Neural cell (in vitro differentiated cells): ENCODE measurements at regions not wholly inside any gene's neighbourhood (a gene's known extent, or its start where the extent isn't known, plus 50 kb on each side); places are given as distances from the start of the nearest gene placed in this dataset.

Experiments
- H2AFZ ChIP-seq: fragments of 200-600, 300-800 bp; sonication (generic), shearing (Covaris generic); 2 replicates; pipeline ENCODE4 v1.6.0; 2014; ENCODE audit warnings: low read depth, mild to moderate bottlenecking, antibody characterized with exemption, low read length, moderate library complexity
- H3F3A ChIP-seq: fragments of 200-600 bp; shearing (Covaris generic); 2 replicates; pipeline ENCODE4 v1.6.1; 2016; ENCODE audit warnings: mild to moderate bottlenecking, moderate library complexity, mixed read lengths, antibody characterized with exemption, low read length; ENCODE audit not compliant: insufficient read depth, poor library complexity, severe bottlenecking
- H3K27ac ChIP-seq: fragments of 200-600, 300-800 bp; sonication (generic), shearing (Covaris generic); 2 replicates; pipeline ENCODE4 v1.5.1; 2014; ENCODE audit warnings: mild to moderate bottlenecking, low read length, moderate library complexity
- H3K27me3 ChIP-seq: fragments of 300-800, 200-600 bp; sonication (generic), shearing (Covaris generic); 2 replicates; pipeline ENCODE4 v1.6.0; 2014; ENCODE audit warnings: mild to moderate bottlenecking, low read depth, low read length, moderate library complexity; ENCODE audit not compliant: insufficient read depth
- H3K36me3 ChIP-seq: fragments of 300-800, 200-600 bp; sonication (generic), shearing (Covaris generic); 2 replicates; pipeline ENCODE4 v1.5.1; 2014; ENCODE audit warnings: mild to moderate bottlenecking, antibody characterized with exemption, low read length, moderate library complexity; ENCODE audit not compliant: insufficient read depth
- H3K4me2 ChIP-seq: fragments of 300-800, 200-600 bp; sonication (generic), shearing (Covaris generic); 2 replicates; pipeline ENCODE4 v1.6.0; 2014; ENCODE audit warnings: mild to moderate bottlenecking, low read length
- H3K4me3 ChIP-seq: fragments of 300-800, 200-600 bp; sonication (generic), shearing (Covaris generic); 2 replicates; pipeline ENCODE4 v1.5.1; 2014; ENCODE audit warnings: mild to moderate bottlenecking, low read length, moderate library complexity
- H3K79me2 ChIP-seq: fragments of 200-600 bp; shearing (Covaris generic); replicated peaks from 2 replicates; pipeline ENCODE4 v1.6.0; 2014; ENCODE audit warnings: mild to moderate bottlenecking, low read length, moderate library complexity; ENCODE audit not compliant: insufficient read depth
- H3K9ac ChIP-seq: fragments of 300-800, 200-600 bp; sonication (generic), shearing (Covaris generic); 2 replicates; pipeline ENCODE4 v1.6.1; 2016; ENCODE audit warnings: mild to moderate bottlenecking, low read length, mixed read lengths
- H3K9me2 ChIP-seq: fragments of 200-600 bp; shearing (Covaris generic); 2 replicates; pipeline ENCODE4 v1.6.1; 2016; ENCODE audit warnings: mild to moderate bottlenecking, low read length, mixed read lengths; ENCODE audit not compliant: insufficient read depth
- H3K9me3 ChIP-seq: fragments of 200-600, 300-800 bp; sonication (generic), shearing (Covaris generic); 2 replicates; pipeline ENCODE4 v1.6.1; 2016; ENCODE audit warnings: mild to moderate bottlenecking, mixed run types, low read length, moderate library complexity, mixed read lengths
- H4K20me1 ChIP-seq: fragments of 200-600 bp; shearing (Covaris generic); 2 replicates; pipeline ENCODE4 v1.6.1; 2016; ENCODE audit warnings: mild to moderate bottlenecking, mixed run types; ENCODE audit not compliant: insufficient read depth
- EP300 ChIP-seq: fragments of 450-650 bp; conservative IDR thresholded peaks from 2 replicates; pipeline ENCODE4 v1.6.1; 2014; ENCODE audit warnings: antibody characterized with exemption, mild to moderate bottlenecking, moderate library complexity; ENCODE audit not compliant: poor library complexity, severe bottlenecking
- EZH2 ChIP-seq: fragments of 200-600, 300-800 bp; shearing (Covaris generic), sonication (generic); IDR thresholded peaks from 2 replicates; pipeline ENCODE4 v1.6.1; 2014; ENCODE audit warnings: antibody characterized with exemption, low read length, borderline replicate concordance, mild to moderate bottlenecking; ENCODE audit not compliant: insufficient read depth, poor library complexity, severe bottlenecking
- MXI1 ChIP-seq: fragments of 450-650 bp; conservative IDR thresholded peaks from 2 replicates; pipeline ENCODE4 v1.6.1; 2014; ENCODE audit warnings: antibody characterized with exemption, mild to moderate bottlenecking; ENCODE audit not compliant: poor library complexity, severe bottlenecking
- POLR2AphosphoS5 ChIP-seq: IDR thresholded peaks from 2 replicates; pipeline ENCODE4 v1.6.1; 2012
- RAD21 ChIP-seq: fragments of 450-650 bp; conservative IDR thresholded peaks from 2 replicates; pipeline ENCODE4 v1.6.1; 2014; ENCODE audit warnings: antibody characterized with exemption, mild to moderate bottlenecking, moderate library complexity
- SMC3 ChIP-seq: fragments of 450-650 bp; conservative IDR thresholded peaks from 2 replicates; pipeline ENCODE4 v1.6.1; 2014; ENCODE audit warnings: antibody characterized with exemption, mild to moderate bottlenecking, moderate library complexity; ENCODE audit not compliant: poor library complexity
- TAF1 ChIP-seq: IDR thresholded peaks from 2 replicates; pipeline ENCODE4 v1.6.1; 2012; ENCODE audit warnings: low read depth
- TF ChIP-seq, protein P1 (sequence below): fragments of 450-650 bp; IDR thresholded peaks from 2 replicates; pipeline ENCODE4 v1.5.1; 2014; ENCODE audit warnings: antibody characterized with exemption, mild to moderate bottlenecking, moderate library complexity; ENCODE audit not compliant: poor library complexity, severe bottlenecking
- TF ChIP-seq, protein P2 (sequence below): IDR thresholded peaks from 2 replicates; pipeline ENCODE4 v1.6.1; 2012; ENCODE audit warnings: borderline replicate concordance

- H3K4me2 ChIP-seq: no peak overlapping the region
- no peaks in the 10 kb centered on the region for H4K20me1 ChIP-seq
- no peaks in the 10 kb centered on the region for H3K36me3 ChIP-seq
- H3K79me2 ChIP-seq: no peaks in the 10 kb centered on the region
- TF ChIP-seq SMC3: no peak
- no peak for TF ChIP-seq EP300
- TF ChIP-seq EZH2: no peak
- H3K27me3 ChIP-seq: peaks cover 5% of the 10 kb centered on the region
- H3K4me3 ChIP-seq: no peak overlapping the region
- H3K9ac ChIP-seq: no peak overlapping the region
- H3K27ac ChIP-seq: no peak overlapping the region
- H3K9me2 ChIP-seq: no peaks in the 10 kb centered on the region
- H3F3A ChIP-seq: no peaks in the 10 kb centered on the region
- H2AFZ ChIP-seq: no peak overlapping the region
- no peaks in the 10 kb centered on the region for H3K9me3 ChIP-seq
Measured at GRCh38 chr9:16318516-16319060, 551.9 kb downstream of the BNC2 start.

- Histone ChIP-seq H2AFZ (no peak overlapping the region), H4K20me1 (no peaks in the 10 kb centered on the region), H3K79me2 (no peaks in the 10 kb centered on the region), H3K9ac (no peak overlapping the region), H3K4me2 (no peak overlapping the region), H3K27ac (no peak overlapping the region), H3K9me3 (no peaks in the 10 kb centered on the region), H3F3A (no peaks in the 10 kb centered on the region), H3K36me3 (no peaks in the 10 kb centered on the region), H3K4me3 (no peak overlapping the region), H3K9me2 (no peaks in the 10 kb centered on the region), H3K27me3 (peaks cover 5% of the 10 kb centered on the region)
- no peak for TF ChIP-seq TAF1
- TF ChIP-seq EP300: no peak
- no peak for TF ChIP-seq EZH2
- TF ChIP-seq MXI1: no peak
- TF ChIP-seq RAD21: no peak
- TF ChIP-seq, protein P1, sequence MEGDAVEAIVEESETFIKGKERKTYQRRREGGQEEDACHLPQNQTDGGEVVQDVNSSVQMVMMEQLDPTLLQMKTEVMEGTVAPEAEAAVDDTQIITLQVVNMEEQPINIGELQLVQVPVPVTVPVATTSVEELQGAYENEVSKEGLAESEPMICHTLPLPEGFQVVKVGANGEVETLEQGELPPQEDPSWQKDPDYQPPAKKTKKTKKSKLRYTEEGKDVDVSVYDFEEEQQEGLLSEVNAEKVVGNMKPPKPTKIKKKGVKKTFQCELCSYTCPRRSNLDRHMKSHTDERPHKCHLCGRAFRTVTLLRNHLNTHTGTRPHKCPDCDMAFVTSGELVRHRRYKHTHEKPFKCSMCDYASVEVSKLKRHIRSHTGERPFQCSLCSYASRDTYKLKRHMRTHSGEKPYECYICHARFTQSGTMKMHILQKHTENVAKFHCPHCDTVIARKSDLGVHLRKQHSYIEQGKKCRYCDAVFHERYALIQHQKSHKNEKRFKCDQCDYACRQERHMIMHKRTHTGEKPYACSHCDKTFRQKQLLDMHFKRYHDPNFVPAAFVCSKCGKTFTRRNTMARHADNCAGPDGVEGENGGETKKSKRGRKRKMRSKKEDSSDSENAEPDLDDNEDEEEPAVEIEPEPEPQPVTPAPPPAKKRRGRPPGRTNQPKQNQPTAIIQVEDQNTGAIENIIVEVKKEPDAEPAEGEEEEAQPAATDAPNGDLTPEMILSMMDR: no peak
- TF ChIP-seq SMC3: no peak
- no peak for TF ChIP-seq POLR2AphosphoS5
- TF ChIP-seq, protein P2, sequence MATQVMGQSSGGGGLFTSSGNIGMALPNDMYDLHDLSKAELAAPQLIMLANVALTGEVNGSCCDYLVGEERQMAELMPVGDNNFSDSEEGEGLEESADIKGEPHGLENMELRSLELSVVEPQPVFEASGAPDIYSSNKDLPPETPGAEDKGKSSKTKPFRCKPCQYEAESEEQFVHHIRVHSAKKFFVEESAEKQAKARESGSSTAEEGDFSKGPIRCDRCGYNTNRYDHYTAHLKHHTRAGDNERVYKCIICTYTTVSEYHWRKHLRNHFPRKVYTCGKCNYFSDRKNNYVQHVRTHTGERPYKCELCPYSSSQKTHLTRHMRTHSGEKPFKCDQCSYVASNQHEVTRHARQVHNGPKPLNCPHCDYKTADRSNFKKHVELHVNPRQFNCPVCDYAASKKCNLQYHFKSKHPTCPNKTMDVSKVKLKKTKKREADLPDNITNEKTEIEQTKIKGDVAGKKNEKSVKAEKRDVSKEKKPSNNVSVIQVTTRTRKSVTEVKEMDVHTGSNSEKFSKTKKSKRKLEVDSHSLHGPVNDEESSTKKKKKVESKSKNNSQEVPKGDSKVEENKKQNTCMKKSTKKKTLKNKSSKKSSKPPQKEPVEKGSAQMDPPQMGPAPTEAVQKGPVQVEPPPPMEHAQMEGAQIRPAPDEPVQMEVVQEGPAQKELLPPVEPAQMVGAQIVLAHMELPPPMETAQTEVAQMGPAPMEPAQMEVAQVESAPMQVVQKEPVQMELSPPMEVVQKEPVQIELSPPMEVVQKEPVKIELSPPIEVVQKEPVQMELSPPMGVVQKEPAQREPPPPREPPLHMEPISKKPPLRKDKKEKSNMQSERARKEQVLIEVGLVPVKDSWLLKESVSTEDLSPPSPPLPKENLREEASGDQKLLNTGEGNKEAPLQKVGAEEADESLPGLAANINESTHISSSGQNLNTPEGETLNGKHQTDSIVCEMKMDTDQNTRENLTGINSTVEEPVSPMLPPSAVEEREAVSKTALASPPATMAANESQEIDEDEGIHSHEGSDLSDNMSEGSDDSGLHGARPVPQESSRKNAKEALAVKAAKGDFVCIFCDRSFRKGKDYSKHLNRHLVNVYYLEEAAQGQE: no peak
Measured at GRCh38 chr9:16319646-16320045, 550.8 kb downstream of the BNC2 start.
